HG03175 (cell line): ENCODE measurements at regions not wholly inside any gene's neighbourhood (a gene's known extent, or its start where the extent isn't known, plus 50 kb on each side); places are given as distances from the start of the nearest gene placed in this dataset.
"Not testable (repeated sequence)": the region's sequence is repeated elsewhere in the genome, so short reads cannot be mapped to it uniquely, and the experiment has no call there.

ENCODE experiments used
- ATAC-seq: cut with Tn5 transposase; IDR thresholded peaks from one replicate; pipeline ENCODE4 v1.9.1; 2021; ENCODE audit warnings: mild to moderate bottlenecking, moderate library complexity; ENCODE audit not compliant: unreplicated experiment

DNA sequence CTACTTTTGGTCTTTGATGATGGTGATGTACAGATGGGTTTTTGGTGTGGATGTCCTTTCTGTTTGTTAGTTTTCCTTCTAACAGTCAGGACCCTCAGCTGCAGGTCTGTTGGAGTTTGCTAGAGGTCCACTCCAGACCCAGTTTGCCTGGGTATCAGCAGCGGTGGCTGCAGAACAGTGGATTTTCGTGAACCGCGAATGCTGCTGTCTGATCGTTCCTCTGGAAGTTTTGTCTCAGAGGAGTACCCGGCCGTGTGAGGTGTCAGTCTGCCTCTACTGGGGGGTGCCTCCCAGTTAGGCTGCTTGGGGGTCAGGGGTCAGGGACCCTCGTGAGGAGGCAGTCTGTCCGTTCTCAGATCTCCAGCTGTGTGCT lies 56.6 kb upstream of the TNFAIP8 start:
- not testable (repeated sequence) for ATAC-seq

DNA sequence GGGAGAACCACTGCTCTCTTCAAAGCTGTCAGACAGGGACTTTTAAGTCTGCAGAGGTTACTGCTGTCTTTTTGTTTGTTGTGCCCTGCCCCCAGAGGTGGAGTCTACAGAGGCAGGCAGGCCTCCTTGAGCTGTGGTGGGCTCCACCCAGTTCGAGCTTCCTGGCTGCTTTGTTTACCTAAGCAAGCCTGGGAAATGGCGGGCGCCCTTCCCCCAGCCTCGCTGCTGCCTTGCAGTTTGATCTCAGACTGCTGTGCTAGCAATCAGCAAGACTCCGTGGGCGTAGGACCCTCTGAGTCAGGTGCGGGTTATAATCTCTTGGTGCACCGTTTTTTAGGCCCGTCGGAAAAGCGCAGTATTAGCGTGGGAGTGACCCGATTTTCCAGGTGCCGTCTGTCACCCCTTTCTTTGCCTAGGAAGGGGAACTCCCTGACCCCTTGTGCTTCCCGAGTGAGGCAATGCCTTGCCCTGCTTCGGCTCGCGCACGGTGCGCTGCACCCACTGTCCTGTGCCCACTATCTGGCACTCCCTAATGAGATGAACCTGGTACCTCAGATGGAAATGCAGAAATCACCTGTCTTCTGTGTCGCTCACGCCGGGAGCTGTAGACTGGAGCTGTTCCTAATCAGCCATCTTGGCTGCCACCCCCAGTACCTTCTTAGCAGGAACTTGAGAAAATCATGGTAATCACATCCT lies 56.1 kb upstream of the TNFAIP8 start:
- not testable (repeated sequence) for ATAC-seq

DNA sequence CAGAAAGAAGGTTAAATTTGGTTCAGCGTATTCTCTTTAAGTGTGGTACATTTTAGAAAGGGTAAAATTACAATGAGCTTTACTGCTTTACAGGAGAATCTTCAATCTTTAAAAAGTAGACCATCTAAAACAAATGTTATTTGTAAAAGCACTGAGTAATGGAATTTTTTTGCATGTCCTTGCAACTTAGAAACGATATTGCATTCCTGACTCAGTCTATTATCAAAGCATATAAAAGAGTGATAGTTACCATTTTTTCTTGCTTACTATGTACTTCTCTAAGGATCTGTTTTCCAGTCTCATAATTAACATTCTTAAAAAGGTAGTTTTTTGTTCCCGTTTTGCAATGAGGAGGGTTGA lies 55.5 kb upstream of the TNFAIP8 start:
- no peak for ATAC-seq

DNA sequence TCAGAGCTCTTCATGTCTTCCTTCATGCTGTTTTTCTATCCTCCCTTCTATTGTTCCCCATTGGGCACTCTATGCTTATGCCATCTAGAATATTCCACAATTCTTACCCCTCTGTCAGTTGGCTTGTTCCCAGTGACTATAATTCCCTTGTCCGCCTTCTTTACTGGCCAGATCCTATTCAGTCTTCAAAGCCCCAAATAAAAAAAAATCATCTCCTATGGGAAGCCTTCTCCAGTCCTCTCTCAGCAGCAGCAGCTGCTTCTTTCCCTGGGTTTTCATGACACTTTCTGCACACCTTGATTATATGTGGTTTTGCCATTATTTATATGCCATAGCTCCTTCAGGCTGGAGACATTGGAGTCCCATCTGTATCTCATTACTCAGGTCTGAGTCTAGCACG lies 54.6 kb upstream of the TNFAIP8 start:
- ATAC-seq: no peak

DNA sequence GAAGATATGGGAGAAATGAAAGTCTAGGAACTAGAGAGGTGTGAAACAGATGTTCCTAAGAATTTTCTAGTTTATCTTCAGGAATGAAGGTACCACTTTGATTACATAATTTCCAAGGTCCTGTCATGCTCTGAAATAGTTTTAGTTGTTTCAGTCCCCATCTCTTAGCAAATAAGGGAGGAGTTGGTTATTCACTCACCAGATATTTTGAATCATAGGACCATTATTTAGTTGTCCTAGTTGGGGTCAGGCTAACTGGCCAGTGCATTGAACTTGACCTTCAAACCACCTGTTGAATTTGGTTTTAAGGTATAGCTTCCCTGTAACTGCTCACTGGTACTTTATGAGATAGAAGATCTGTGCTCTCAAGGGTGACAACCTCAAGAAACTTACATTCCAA lies 53.9 kb upstream of the TNFAIP8 start:
- no peak for ATAC-seq

DNA sequence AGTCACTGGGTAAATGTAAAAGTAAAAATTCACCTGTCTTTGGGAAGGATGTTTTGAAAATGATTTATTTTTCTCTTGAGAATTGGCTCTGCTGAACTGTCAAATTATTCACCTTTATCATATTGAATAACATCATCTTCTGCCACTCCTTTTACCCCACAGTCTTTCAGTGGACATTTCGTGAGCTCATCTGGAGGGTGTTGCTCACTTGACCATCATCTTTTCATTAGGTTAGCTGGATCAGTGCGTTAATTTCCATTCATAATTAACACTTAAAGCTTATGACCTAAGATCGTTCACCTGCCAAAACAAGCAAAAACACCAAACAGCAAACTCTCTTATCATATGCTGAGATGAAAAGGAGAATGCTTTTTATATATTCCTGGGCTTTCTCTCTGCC lies 53.4 kb upstream of the TNFAIP8 start:
- ATAC-seq: no peak

DNA sequence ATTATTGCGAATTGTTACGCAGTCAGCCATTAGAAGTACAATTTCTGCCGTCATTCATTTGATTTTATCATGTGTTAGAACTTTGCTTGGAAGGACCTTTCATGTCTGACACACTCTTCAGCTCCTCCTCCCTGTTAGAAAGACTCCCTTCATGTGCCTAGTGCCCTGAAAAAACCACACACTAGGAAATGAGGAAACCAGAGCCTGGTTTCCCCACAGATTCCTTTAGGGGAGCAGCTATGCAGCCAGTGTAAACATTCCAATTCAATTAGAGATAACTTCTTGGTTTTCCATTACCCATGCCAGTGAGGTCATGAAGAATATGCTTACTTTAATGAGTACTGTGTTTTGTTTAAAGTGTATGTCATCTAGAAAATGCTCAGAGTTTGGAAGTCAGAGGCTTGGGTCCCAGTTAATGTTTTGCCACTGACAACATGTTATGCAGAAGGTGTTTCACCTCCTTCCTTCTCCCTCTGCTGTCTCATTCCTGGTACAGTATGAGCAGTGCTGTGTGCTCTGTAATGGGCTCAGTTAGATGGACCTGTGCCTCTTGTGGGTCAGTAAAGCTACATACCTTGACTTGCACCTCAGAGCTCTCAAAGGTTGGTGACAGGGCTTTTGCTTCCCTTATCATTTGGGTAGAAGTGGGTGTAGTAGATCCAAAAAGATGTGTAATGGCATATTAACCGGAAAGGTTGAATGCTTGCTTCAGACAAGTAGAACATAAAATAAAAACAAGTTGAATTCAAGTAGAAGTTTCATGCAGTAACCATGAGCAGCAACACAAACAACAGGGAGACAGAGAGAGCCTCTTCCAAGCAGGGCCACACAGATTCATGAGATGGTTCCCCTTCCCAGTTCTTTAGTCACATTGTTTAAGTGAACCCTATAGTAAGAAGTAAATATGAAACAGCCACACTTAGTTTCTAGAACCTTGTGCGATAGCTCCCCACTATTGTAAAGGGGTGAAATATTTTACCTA lies 52.6 kb upstream of the TNFAIP8 start:
- ATAC-seq: peak; percentile 46

DNA sequence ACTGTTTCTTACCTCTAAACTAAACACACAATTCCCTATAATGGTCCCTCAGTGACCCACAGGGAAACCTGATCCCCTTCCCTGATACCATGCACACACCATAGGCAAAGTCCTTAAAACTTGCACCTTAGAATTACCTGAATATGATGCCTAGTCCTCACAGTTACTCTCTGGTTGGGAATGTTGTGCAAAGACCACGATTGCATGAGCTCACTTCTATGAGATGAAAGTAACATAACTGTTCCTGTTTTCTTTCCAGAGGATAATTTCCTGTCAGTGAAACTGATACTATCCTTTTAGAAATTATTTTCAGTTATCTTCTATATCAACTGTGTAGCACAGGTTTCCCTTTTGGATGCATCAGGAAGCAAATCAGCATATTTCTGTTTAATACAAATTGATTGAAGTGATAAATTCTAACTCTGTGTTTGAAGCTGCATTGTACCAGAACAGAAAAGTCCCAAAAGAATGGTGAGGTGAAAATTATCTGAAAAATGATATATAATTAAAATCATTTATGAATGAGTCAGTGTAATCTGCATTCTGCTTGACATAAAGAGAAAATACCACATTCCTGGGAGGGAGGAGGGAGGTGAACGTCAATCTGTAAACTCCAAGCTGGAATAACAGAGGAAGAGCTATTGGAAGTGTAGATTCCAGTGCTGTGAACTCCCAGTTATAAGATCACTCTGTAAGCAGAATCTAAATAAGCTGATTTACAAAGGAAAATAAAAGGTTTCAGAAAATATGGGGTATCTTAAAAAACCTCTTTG lies 51.2 kb upstream of the TNFAIP8 start:
- ATAC-seq: no peak
